WTC11 (cell line): ENCODE measurements at regions not wholly inside any gene's neighbourhood (a gene's known extent, or its start where the extent isn't known, plus 50 kb on each side); places are given as distances from the start of the nearest gene placed in this dataset.

ENCODE experiments used
- ATAC-seq: fragments of 200-7000 bp; cut with Tn5 transposase; 2 replicates; pipeline ENCODE4 v1.10.0; 2021; ENCODE audit warnings: mild to moderate bottlenecking, moderate library complexity
- CTCF ChIA-PET: fragments of 300-600 bp; sonication (Branson Sonifier 250); formaldehyde crosslinking; loops from one replicate; lab custom pipeline; 2021; ENCODE audit warnings: antibody characterized with exemption; lab: Charles Lee
- POLR2A ChIA-PET: fragments of 350-600 bp; sonication (Branson Sonifier 250); formaldehyde crosslinking; loops from one replicate; lab custom pipeline; 2021; ENCODE audit warnings: antibody characterized with exemption; lab: Charles Lee
- DNase-seq: peaks from one replicate; pipeline ENCODE4 v3.0.0; 2021; ENCODE audit warnings: low spot score
- H3K27ac Mint-ChIP-seq: 2 replicates; pipeline ENCODE4 v1.8.0; 2021; ENCODE audit warnings: mixed read lengths
- H3K27me3 Mint-ChIP-seq: 2 replicates; pipeline ENCODE4 v1.8.0; 2021; ENCODE audit warnings: low read depth, mild to moderate bottlenecking, moderate library complexity, mixed read lengths
- H3K36me3 Mint-ChIP-seq: 2 replicates; pipeline ENCODE4 v1.8.0; 2021; ENCODE audit warnings: mixed read lengths
- H3K4me1 Mint-ChIP-seq: 2 replicates; pipeline ENCODE4 v1.8.0; 2022; ENCODE audit warnings: mixed read lengths
- H3K4me3 Mint-ChIP-seq: 2 replicates; pipeline ENCODE4 v1.8.0; 2021; ENCODE audit warnings: mild to moderate bottlenecking, moderate library complexity, mixed read lengths
- H3K9me3 Mint-ChIP-seq: 2 replicates; pipeline ENCODE4 v1.8.0; 2021; ENCODE audit warnings: mixed read lengths
- AFF4 ChIP-seq: sonication (generic); formaldehyde crosslinking; IDR thresholded peaks from 2 replicates; pipeline ENCODE4 v1.8.1; 2023; ENCODE audit warnings: mild to moderate bottlenecking, missing genetic modification reagents, borderline replicate concordance
- ATF1 ChIP-seq: sonication (generic); formaldehyde crosslinking; IDR thresholded peaks from 2 replicates; pipeline ENCODE4 v1.8.1; 2023; ENCODE audit warnings: mild to moderate bottlenecking, moderate library complexity, missing genetic modification reagents
- ATF6 ChIP-seq: sonication (generic); formaldehyde crosslinking; IDR thresholded peaks from 2 replicates; pipeline ENCODE4 v1.8.1; 2023; ENCODE audit warnings: mild to moderate bottlenecking, missing genetic modification reagents
- CBFB ChIP-seq: sonication (generic); formaldehyde crosslinking; IDR thresholded peaks from 2 replicates; pipeline ENCODE4 v1.8.1; 2022; ENCODE audit warnings: mild to moderate bottlenecking, low read depth, missing genetic modification reagents
- CREB1 ChIP-seq: sonication (generic); formaldehyde crosslinking; IDR thresholded peaks from 2 replicates; pipeline ENCODE4 v1.8.0; 2023; ENCODE audit warnings: mild to moderate bottlenecking, missing genetic modification reagents
- JUN ChIP-seq: sonication (generic); formaldehyde crosslinking; IDR thresholded peaks from 2 replicates; pipeline ENCODE4 v1.8.0; 2023; ENCODE audit warnings: mild to moderate bottlenecking, missing genetic modification reagents
- PRRX2 ChIP-seq: fragments of 250-450 bp; sonication (Bioruptor Pico); IDR thresholded peaks from 2 replicates; pipeline ENCODE4 v1.8.0; 2021; ENCODE audit warnings: mild to moderate bottlenecking
- SP1 ChIP-seq: sonication (generic); formaldehyde crosslinking; conservative IDR thresholded peaks from 2 replicates; pipeline ENCODE4 v1.8.1; 2022; ENCODE audit warnings: missing genetic modification reagents
- TEAD1 ChIP-seq: sonication (generic); formaldehyde crosslinking; IDR thresholded peaks from 2 replicates; pipeline ENCODE4 v1.8.0; 2022; ENCODE audit warnings: mild to moderate bottlenecking, missing genetic modification reagents
- ZBTB21 ChIP-seq: sonication (generic); formaldehyde crosslinking; IDR thresholded peaks from 2 replicates; pipeline ENCODE4 v1.8.1; 2023; ENCODE audit warnings: mild to moderate bottlenecking, missing genetic modification reagents, borderline replicate concordance
- ZNF281 ChIP-seq: sonication (generic); formaldehyde crosslinking; IDR thresholded peaks from 2 replicates; pipeline ENCODE4 v1.8.0; 2023; ENCODE audit warnings: mild to moderate bottlenecking, missing genetic modification reagents
- ZNF671 ChIP-seq: fragments of 250-450 bp; sonication (Bioruptor Pico); IDR thresholded peaks from 2 replicates; pipeline ENCODE4 v1.8.0; 2021; ENCODE audit warnings: mild to moderate bottlenecking
- TF ChIP-seq, protein P1 (sequence below): fragments of 250-450 bp; sonication (Bioruptor Pico); conservative IDR thresholded peaks from 2 replicates; pipeline ENCODE4 v1.9.0; 2021; ENCODE audit warnings: mild to moderate bottlenecking
- TF ChIP-seq, protein P2 (sequence below): sonication (generic); formaldehyde crosslinking; IDR thresholded peaks from 2 replicates; pipeline ENCODE4 v1.8.1; 2022; ENCODE audit warnings: low read depth, missing genetic modification reagents, borderline replicate concordance
- TF ChIP-seq, protein P3 (sequence below): sonication (generic); formaldehyde crosslinking; IDR thresholded peaks from 2 replicates; pipeline ENCODE4 v1.8.0; 2022; ENCODE audit warnings: mild to moderate bottlenecking, missing genetic modification reagents
- TF ChIP-seq, protein P4 (sequence below): sonication (generic); formaldehyde crosslinking; IDR thresholded peaks from 2 replicates; pipeline ENCODE4 v1.8.0; 2023; ENCODE audit warnings: missing genetic modification reagents

DNA sequence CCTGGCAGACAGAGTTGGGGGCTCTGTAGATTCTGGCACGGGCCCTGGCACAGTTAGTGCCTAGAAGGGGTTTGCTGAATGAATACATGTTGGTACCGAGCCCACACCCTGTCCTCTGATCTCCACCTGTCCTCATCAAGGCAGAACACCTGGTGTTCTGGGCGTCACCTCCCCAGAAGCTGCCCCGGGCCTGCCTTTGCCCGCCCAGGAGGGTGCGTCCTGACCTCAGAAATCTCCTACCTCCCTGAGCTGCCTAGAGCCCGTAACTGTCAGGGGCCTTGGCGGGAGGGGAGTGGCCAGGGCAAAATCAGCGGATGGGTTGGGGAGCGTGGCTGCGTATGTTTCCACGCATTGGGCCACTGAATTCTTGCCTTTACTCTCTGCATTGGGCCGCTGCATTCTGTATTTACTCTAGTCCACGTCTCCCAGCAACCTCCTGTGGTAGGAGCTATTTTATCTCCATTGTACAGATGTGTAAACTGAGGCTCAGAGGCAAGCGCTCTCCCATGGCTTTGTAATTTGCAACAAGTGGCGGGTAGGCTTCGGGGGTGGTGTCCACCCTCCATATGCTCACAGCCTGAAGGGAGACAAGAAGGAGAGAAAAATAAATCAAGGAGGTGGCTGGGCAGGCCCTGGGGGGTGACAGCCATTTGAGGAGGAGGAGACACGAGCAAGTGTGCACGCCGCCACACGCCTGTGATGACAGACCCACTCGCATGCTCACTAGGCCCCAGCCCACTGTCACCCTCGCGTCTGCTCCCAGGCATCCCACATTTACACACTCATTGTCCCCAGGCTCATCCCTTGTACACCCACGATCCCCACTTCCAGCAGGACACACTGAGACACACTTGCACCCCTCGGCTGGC lies 95.7 kb upstream of the WNT4 start (continued):
- TF ChIP-seq, protein P1, sequence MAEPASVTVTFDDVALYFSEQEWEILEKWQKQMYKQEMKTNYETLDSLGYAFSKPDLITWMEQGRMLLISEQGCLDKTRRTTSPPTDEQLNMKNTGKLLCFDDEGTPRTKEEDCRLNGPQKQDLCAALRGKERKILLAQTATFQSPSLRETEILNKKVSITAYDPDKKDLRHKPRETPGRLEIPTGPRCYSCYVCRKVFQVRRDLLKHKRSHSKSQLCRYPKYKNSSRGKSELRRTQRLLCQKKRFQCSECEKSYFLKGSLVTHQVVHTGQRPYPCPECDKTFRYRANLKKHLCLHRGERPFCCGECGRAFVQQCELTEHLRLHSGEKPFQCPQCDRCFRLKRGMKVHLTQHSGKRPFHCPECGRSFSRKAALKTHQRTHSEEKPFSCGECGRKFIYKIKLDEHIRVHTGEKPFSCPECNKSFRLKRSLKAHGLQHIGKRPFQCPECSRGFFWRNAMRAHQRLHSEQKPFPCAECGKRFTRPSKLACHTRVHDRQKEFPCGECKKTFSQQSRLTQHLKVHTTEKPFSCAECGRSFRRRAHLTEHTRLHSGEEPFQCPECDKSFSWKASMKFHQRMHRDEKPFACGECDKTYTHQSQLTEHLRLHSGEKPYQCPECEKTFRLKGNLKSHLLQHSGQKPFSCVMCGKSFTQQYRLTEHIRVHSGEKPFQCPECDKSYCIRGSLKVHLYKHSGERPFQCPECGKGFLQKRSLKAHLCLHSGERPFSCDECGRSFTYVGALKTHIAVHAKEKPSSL (CRISPR knock-in tag) = no peak
- TF ChIP-seq AFF4 (CRISPR knock-in tag) = no peak

DNA sequence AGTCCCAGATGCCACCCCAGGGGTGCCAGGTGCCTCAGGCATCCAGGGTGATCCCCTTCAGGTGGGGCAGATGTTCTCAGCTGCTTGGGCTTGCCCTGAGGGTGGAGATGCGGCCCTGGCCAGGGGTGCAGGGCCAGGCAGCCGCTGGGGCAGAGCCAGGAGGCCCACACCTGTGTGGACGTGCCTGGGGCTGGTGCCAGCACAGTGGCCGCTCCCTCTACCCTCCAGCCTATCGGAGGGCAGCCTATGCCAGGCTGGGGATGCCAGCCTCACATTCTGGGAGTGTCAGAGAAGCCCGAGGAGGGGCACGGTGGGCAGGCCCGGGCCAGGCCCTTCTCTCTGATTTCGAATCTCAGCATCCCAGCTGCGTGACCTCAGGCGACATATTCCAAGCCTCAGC lies 96.5 kb upstream of the WNT4 start:
- TF ChIP-seq ATF1 (CRISPR knock-in tag) = no peak
- TF ChIP-seq, all 79 proteins: peak for 0
- CTCF ChIA-PET = interaction anchor here (0.6 to 1.7 kb wide), 3 partner anchors 11 to 301 kb away, joined by 3 to 6 read pairs (median 4); partner anchors contain the start of gene WNT4
- H3K27me3 Mint-ChIP-seq = no peaks in the 10 kb centered on the region

GRCh38 chr1:22241250-22241649 lies 98.4 kb upstream of the WNT4 start:
- no peaks in the 10 kb centered on the region for H3K27me3 Mint-ChIP-seq
- no peaks in the 10 kb centered on the region for H3K9me3 Mint-ChIP-seq
- H3K4me1 Mint-ChIP-seq = peaks cover 8% of the 10 kb centered on the region
- POLR2A ChIA-PET = no interaction called here
- CTCF ChIA-PET = interaction anchor here (1.7 kb wide), 1 partner anchor 9 kb away, joined by 3 read pairs; no protein-coding TSS in a partner anchor
- TF ChIP-seq, protein P2, sequence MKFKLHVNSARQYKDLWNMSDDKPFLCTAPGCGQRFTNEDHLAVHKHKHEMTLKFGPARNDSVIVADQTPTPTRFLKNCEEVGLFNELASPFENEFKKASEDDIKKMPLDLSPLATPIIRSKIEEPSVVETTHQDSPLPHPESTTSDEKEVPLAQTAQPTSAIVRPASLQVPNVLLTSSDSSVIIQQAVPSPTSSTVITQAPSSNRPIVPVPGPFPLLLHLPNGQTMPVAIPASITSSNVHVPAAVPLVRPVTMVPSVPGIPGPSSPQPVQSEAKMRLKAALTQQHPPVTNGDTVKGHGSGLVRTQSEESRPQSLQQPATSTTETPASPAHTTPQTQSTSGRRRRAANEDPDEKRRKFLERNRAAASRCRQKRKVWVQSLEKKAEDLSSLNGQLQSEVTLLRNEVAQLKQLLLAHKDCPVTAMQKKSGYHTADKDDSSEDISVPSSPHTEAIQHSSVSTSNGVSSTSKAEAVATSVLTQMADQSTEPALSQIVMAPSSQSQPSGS (CRISPR knock-in tag) = no peak
- TF ChIP-seq PRRX2 (CRISPR knock-in tag) (no peak), SP1 (CRISPR knock-in tag) (no peak), CBFB (CRISPR knock-in tag) (no peak), JUN (CRISPR knock-in tag) (no peak), ZNF671 (no peak), TEAD1 (CRISPR knock-in tag) (no peak), ZNF281 (no peak), CREB1 (no peak), ATF6 (CRISPR knock-in tag) (no peak), ZBTB21 (no peak)
- TF ChIP-seq, protein P3, sequence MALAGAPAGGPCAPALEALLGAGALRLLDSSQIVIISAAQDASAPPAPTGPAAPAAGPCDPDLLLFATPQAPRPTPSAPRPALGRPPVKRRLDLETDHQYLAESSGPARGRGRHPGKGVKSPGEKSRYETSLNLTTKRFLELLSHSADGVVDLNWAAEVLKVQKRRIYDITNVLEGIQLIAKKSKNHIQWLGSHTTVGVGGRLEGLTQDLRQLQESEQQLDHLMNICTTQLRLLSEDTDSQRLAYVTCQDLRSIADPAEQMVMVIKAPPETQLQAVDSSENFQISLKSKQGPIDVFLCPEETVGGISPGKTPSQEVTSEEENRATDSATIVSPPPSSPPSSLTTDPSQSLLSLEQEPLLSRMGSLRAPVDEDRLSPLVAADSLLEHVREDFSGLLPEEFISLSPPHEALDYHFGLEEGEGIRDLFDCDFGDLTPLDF = no peak
- TF ChIP-seq, protein P4, sequence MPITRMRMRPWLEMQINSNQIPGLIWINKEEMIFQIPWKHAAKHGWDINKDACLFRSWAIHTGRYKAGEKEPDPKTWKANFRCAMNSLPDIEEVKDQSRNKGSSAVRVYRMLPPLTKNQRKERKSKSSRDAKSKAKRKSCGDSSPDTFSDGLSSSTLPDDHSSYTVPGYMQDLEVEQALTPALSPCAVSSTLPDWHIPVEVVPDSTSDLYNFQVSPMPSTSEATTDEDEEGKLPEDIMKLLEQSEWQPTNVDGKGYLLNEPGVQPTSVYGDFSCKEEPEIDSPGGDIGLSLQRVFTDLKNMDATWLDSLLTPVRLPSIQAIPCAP (CRISPR knock-in tag) = no peak
- H3K4me3 Mint-ChIP-seq = no peak overlapping the region
- H3K36me3 Mint-ChIP-seq = no peaks in the 10 kb centered on the region
- ATAC-seq = no peak
- no peak overlapping the region for H3K27ac Mint-ChIP-seq
- no peak for DNase-seq

More for the DNA sequence above, 96.5 kb upstream of the WNT4 start:
- no peak overlapping the region for H3K4me3 Mint-ChIP-seq
- ATAC-seq (no peak), DNase-seq (no peak)
- H3K9me3 Mint-ChIP-seq = no peaks in the 10 kb centered on the region
- H3K36me3 Mint-ChIP-seq = no peaks in the 10 kb centered on the region
- POLR2A ChIA-PET = no interaction called here
- H3K27ac Mint-ChIP-seq = no peak overlapping the region
- peaks cover 3% of the 10 kb centered on the region for H3K4me1 Mint-ChIP-seq
